ENCODE measurements at regions not wholly inside any gene's neighbourhood (a gene's known extent, or its start where the extent isn't known, plus 50 kb on each side); places are given as distances from the start of the nearest gene placed in this dataset.
"Not testable (repeated sequence)": the region's sequence is repeated elsewhere in the genome, so short reads cannot be mapped to it uniquely, and the experiment has no call there.

GRCh38 chr4:64935469-64936001, 526.3 kb upstream of the TECRL start:
- H3K4me3 Mint-ChIP-seq, result no peak overlapping the region
- DNase-seq, result no peak

GRCh38 chr4:64911846-64912245, 502.6 kb upstream of the TECRL start:
- Mint-ChIP-seq H3K27ac (no peak overlapping the region), H3K4me1 (no peaks in the 10 kb centered on the region), H3K9me3 (peaks cover 4 to 10% of the 10 kb centered on the region in 2 donors), H3K27me3 (no peaks in the 10 kb centered on the region), H3K4me3 (no peak overlapping the region)
- DNase-seq (no peak), ATAC-seq (no peak)

More at GRCh38 chr4:64935469-64936001, 526.3 kb upstream of the TECRL start:
- H3K27me3 Mint-ChIP-seq, result no peaks in the 10 kb centered on the region
- no peaks in the 10 kb centered on the region for H3K4me1 Mint-ChIP-seq
- ATAC-seq, result no peak
- H3K9me3 Mint-ChIP-seq, result peaks cover 0 to 8% of the 10 kb centered on the region in 2 donors
- H3K27ac Mint-ChIP-seq, result no peak overlapping the region

- Mint-ChIP-seq H3K9me3 (peaks cover 0 to 2% of the 10 kb centered on the region in 2 donors), H3K27ac (no peak overlapping the region), H3K27me3 (no peaks in the 10 kb centered on the region), H3K4me3 (no peak overlapping the region), H3K4me1 (no peaks in the 10 kb centered on the region)
- ATAC-seq (no peak), DNase-seq (no peak)
Observed at GRCh38 chr4:64903986-64904385, 494.7 kb upstream of the TECRL start.

- DNase-seq (no peak), ATAC-seq (no peak)
- Mint-ChIP-seq H3K27me3 (no peaks in the 10 kb centered on the region), H3K27ac (no peak overlapping the region), H3K4me3 (no peak overlapping the region), H3K4me1 (no peaks in the 10 kb centered on the region), H3K9me3 (no peaks in the 10 kb centered on the region)
Observed at GRCh38 chr4:64899563-64899962, 490.3 kb upstream of the TECRL start.

GRCh38 chr4:64899030-64899429, 489.8 kb upstream of the TECRL start:
- H3K27me3 Mint-ChIP-seq, H3K27ac Mint-ChIP-seq, H3K9me3 Mint-ChIP-seq, H3K4me1 Mint-ChIP-seq, H3K4me3 Mint-ChIP-seq, DNase-seq, ATAC-seq: not testable (repeated sequence)

GRCh38 chr4:64897683-64898082, 488.4 kb upstream of the TECRL start:
- no peak for ATAC-seq

GRCh38 chr4:64895031-64895430, 485.8 kb upstream of the TECRL start:
- Mint-ChIP-seq H3K27me3 (no peaks in the 10 kb centered on the region), H3K27ac (no peak overlapping the region), H3K4me1 (no peaks in the 10 kb centered on the region), H3K9me3 (no peaks in the 10 kb centered on the region), H3K4me3 (no peak overlapping the region)
- no peak for DNase-seq
- no peak for ATAC-seq

More at GRCh38 chr4:64897683-64898082, 488.4 kb upstream of the TECRL start:
- DNase-seq, result no peak
- Mint-ChIP-seq H3K27ac (no peak overlapping the region), H3K4me3 (no peak overlapping the region), H3K9me3 (no peaks in the 10 kb centered on the region), H3K27me3 (no peaks in the 10 kb centered on the region), H3K4me1 (no peaks in the 10 kb centered on the region)

GRCh38 chr4:64893205-64893604, 484.0 kb upstream of the TECRL start:
- no peaks in the 10 kb centered on the region for H3K27me3 Mint-ChIP-seq
- DNase-seq, result no peak

GRCh38 chr4:64889906-64890610, 480.8 kb upstream of the TECRL start:
- no peaks in the 10 kb centered on the region for H3K4me1 Mint-ChIP-seq
- no peak overlapping the region for H3K4me3 Mint-ChIP-seq
- DNase-seq (no peak), ATAC-seq (no peak)
- no peaks in the 10 kb centered on the region for H3K27me3 Mint-ChIP-seq
- H3K9me3 Mint-ChIP-seq, result peaks cover 0 to 5% of the 10 kb centered on the region in 2 donors
- no peak overlapping the region for H3K27ac Mint-ChIP-seq

More at GRCh38 chr4:64893205-64893604, 484.0 kb upstream of the TECRL start:
- ATAC-seq, result no peak
- Mint-ChIP-seq H3K4me3 (no peak overlapping the region), H3K9me3 (no peaks in the 10 kb centered on the region), H3K4me1 (no peaks in the 10 kb centered on the region), H3K27ac (no peak overlapping the region)

GRCh38 chr4:64883087-64883807, 474.0 kb upstream of the TECRL start:
- Mint-ChIP-seq H3K4me3 (peak overlapping the region in 1 of 2 donors; percentile 19), H3K4me1 (peaks cover 5% of the 10 kb centered on the region), H3K9me3 (peaks cover 0 to 5% of the 10 kb centered on the region in 2 donors), H3K27ac (no peak overlapping the region), H3K27me3 (no peaks in the 10 kb centered on the region)
- peak; percentile 82 for ATAC-seq
- peak in 1 of 2 donors; percentile 14 for DNase-seq

- Mint-ChIP-seq H3K4me3 (no peak overlapping the region), H3K27me3 (no peaks in the 10 kb centered on the region), H3K4me1 (peaks cover 5% of the 10 kb centered on the region), H3K27ac (no peak overlapping the region), H3K9me3 (peaks cover 0 to 3% of the 10 kb centered on the region in 2 donors)
- DNase-seq (peak in 1 of 2 donors; percentile 8), ATAC-seq (peak; percentile 68)
Observed at GRCh38 chr4:64882311-64883086, 473.2 kb upstream of the TECRL start.

- Mint-ChIP-seq H3K4me3 (no peak overlapping the region), H3K27me3 (no peaks in the 10 kb centered on the region), H3K9me3 (peaks cover 0 to 7% of the 10 kb centered on the region in 2 donors), H3K4me1 (peaks cover 5% of the 10 kb centered on the region), H3K27ac (no peak overlapping the region)
- DNase-seq (no peak), ATAC-seq (no peak)
Observed at GRCh38 chr4:64880557-64880956, 471.3 kb upstream of the TECRL start.

GRCh38 chr4:64876021-64876420, 466.8 kb upstream of the TECRL start:
- ATAC-seq (no peak), DNase-seq (no peak)
- Mint-ChIP-seq H3K9me3 (peaks cover 4 to 7% of the 10 kb centered on the region in 2 donors), H3K27me3 (no peaks in the 10 kb centered on the region), H3K4me3 (no peak overlapping the region), H3K4me1 (no peaks in the 10 kb centered on the region), H3K27ac (no peak overlapping the region)

- Mint-ChIP-seq H3K9me3 (peaks cover 0 to 7% of the 10 kb centered on the region in 2 donors), H3K27me3 (no peaks in the 10 kb centered on the region)
- no peak for DNase-seq
Observed at GRCh38 chr4:64870558-64870957, 461.3 kb upstream of the TECRL start.

GRCh38 chr4:64857815-64858214, 448.6 kb upstream of the TECRL start:
- Mint-ChIP-seq H3K27me3 (no peaks in the 10 kb centered on the region), H3K4me3 (no peak overlapping the region), H3K4me1 (no peaks in the 10 kb centered on the region), H3K9me3 (no peaks in the 10 kb centered on the region), H3K27ac (no peak overlapping the region)
- DNase-seq, result no peak
- no peak for ATAC-seq

More at GRCh38 chr4:64870558-64870957, 461.3 kb upstream of the TECRL start:
- H3K4me3 Mint-ChIP-seq, result no peak overlapping the region
- H3K27ac Mint-ChIP-seq, result no peak overlapping the region
- no peaks in the 10 kb centered on the region for H3K4me1 Mint-ChIP-seq
- ATAC-seq, result no peak

Data from stimulated activated naive CD8-positive, alpha-beta T cell treated with anti-CD3 and anti-CD28 coated beads, Interleukin-15, amount 100 ng/mL, for 72 hours (primary cell).